Panc1 (cell line): ENCODE measurements at regions not wholly inside any gene's neighbourhood (a gene's known extent, or its start where the extent isn't known, plus 50 kb on each side); places are given as distances from the start of the nearest gene placed in this dataset.

Source experiments
- ATAC-seq: fragments of 200-7000 bp; cut with Tn5 transposase; 2 replicates; pipeline ENCODE4 v1.9.1; 2020; ENCODE audit warnings: mild to moderate bottlenecking, moderate library complexity
- BruUV-seq: library from RNA; stranded (reverse); fragments of 400-500 nt; replicated peaks from 2 replicates; lab custom pipeline; 2021; lab: Mats Ljungman, UMichigan
- CTCF ChIA-PET: fragments of 300-600 bp; sonication (Branson Sonifier 250); formaldehyde crosslinking; loops from one replicate; lab custom pipeline; 2022; ENCODE audit warnings: antibody characterized with exemption; lab: Charles Lee
- POLR2A ChIA-PET: fragments of 300-600 bp; sonication (Branson Sonifier 250); formaldehyde crosslinking; loops from one replicate; lab custom pipeline; 2022; ENCODE audit warnings: antibody characterized with exemption; lab: Charles Lee
- DNase-seq: peaks from one replicate; pipeline ENCODE4 v3.0.0-alpha.2; 2010; ENCODE audit warnings: low read depth, low spot score
- H3K27ac ChIP-seq: 2 replicates; pipeline ENCODE4 v1.5.1; 2011; ENCODE audit warnings: mild to moderate bottlenecking, low read length, inconsistent platforms
- H3K27me3 ChIP-seq: fragments of 200-500 bp; sonication (Bioruptor generic); 2 replicates; pipeline ENCODE4 v1.6.0; 2014; ENCODE audit warnings: low read length, inconsistent platforms; ENCODE audit not compliant: control insufficient read depth, insufficient read depth
- H3K36me3 ChIP-seq: fragments of 200-500 bp; sonication (Bioruptor generic); 2 replicates; pipeline ENCODE4 v1.5.1; 2014; ENCODE audit warnings: inconsistent platforms, mild to moderate bottlenecking, low read length, moderate library complexity; ENCODE audit not compliant: control insufficient read depth, insufficient read depth
- H3K4me1 ChIP-seq: 2 replicates; pipeline ENCODE4 v1.5.1; 2011; ENCODE audit warnings: inconsistent platforms, mild to moderate bottlenecking, low read length, moderate library complexity; ENCODE audit not compliant: control insufficient read depth, insufficient read depth
- H3K4me3 ChIP-seq, 2 experiments: 2 replicates each; pipeline ENCODE4 v1.5.1; 2011 to 2012; ENCODE audit warnings: low read depth in 2 of 2, low read length in 2 of 2, mild to moderate bottlenecking in 2 of 2, inconsistent platforms in 1 of 2, moderate library complexity in 1 of 2
- H3K9me3 ChIP-seq: fragments of 200-500 bp; sonication (Bioruptor generic); 2 replicates; pipeline ENCODE4 v1.5.1; 2014; ENCODE audit warnings: low read depth, mild to moderate bottlenecking, inconsistent platforms, low read length, moderate library complexity; ENCODE audit not compliant: control insufficient read depth, insufficient read depth
- CTCF ChIP-seq: fragments of 450-650 bp; IDR thresholded peaks from 2 replicates; pipeline ENCODE4 v1.5.1; 2017; ENCODE audit warnings: mild to moderate bottlenecking
- POLR2AphosphoS5 ChIP-seq: IDR thresholded peaks from 2 replicates; pipeline ENCODE4 v1.6.1; 2012; ENCODE audit warnings: mild to moderate bottlenecking, low read depth, low read length, moderate library complexity
- REST ChIP-seq, 2 experiments: IDR thresholded peaks; 2 replicates each; pipeline ENCODE4 v1.6.1; 2011 to 2012; ENCODE audit warnings: low read depth in 2 of 2, control low read depth in 1 of 2, low read length in 1 of 2, mild to moderate bottlenecking in 1 of 2, moderate library complexity in 1 of 2; ENCODE audit not compliant: insufficient read depth in 1 of 2
- SIN3A ChIP-seq: IDR thresholded peaks from 2 replicates; pipeline ENCODE4 v1.6.1; 2012; ENCODE audit warnings: low read depth, mild to moderate bottlenecking, low read length, moderate library complexity, borderline replicate concordance; ENCODE audit not compliant: insufficient read depth
- TCF7L2 ChIP-seq: IDR thresholded peaks from 2 replicates; pipeline ENCODE4 v1.6.1; 2011; ENCODE audit warnings: mild to moderate bottlenecking, low read depth, low read length, inconsistent platforms
- in situ Hi-C: cut with HindIII; loops from 2 replicates; pipeline ENCODE4 v1.10.0; 2016; ENCODE audit warnings: low sequenced_read_pairs, low pct_unique_long_range_greater_than_20kb
- intact Hi-C: fragments of 100-400 bp; cut with micrococcal nuclease; formaldehyde crosslinking; loops from one replicate; pipeline ENCODE4 v1.10.0; 2022; ENCODE audit not compliant: unreplicated experiment

- no TSS peak for BruUV-seq
- no peaks in the 10 kb centered on the region for H3K36me3 ChIP-seq
- ChIA-PET CTCF (interaction anchor here (0.6 kb wide), 1 partner anchor 372 kb away, joined by 11 read pairs; no protein-coding TSS in a partner anchor), POLR2A (no interaction called here)
- no peak overlapping the region for H3K27ac ChIP-seq
- intact Hi-C loops = no loop called here
- ATAC-seq (no peak), DNase-seq (no peak)
- TF ChIP-seq SIN3A (no peak), TCF7L2 (no peak), POLR2AphosphoS5 (no peak), REST (IDR thresholded peaks at IDR 0.05; ENCODE audit: insufficient read depth in 1 of 2, low read depth in 2 of 2, low read length in 1 of 2) (no peak), CTCF (no peak)
- 0 out of 2 replicates have a peak, but pooled peaks cover 2% of the 10 kb centered on the region for H3K27me3 ChIP-seq
- no peaks in the 10 kb centered on the region for H3K9me3 ChIP-seq
- H3K4me3 ChIP-seq = no peak overlapping the region
- no peaks in the 10 kb centered on the region for H3K4me1 ChIP-seq
- in situ Hi-C loops = no loop called here
Observed at GRCh38 chr13:29693275-29693945, 97.9 kb upstream of the SLC7A1 start.

DNA sequence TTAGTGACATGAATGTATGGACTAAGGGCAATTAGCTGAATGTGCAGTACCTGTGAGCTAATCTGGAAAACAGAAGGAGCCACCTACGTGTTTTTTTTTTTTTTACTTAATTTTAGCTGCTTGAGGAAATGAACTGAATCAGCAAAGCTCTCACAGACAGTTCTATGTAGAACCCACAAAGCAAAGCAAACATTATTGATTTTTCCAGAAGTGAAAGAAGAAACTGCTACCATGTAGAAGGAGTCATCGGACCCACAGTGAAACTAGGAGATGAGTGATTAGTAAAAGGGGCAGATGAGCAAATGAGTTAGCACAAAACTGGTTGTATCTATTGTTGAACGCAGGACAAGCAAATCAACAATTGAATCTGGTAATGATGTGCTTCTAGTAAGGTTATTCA lies 94.1 kb upstream of the SLC7A1 start:
- TF ChIP-seq POLR2AphosphoS5 = no peak
- 0 out of 2 replicates have a peak, but pooled peaks cover 2% of the 10 kb centered on the region for H3K27me3 ChIP-seq
- no peaks in the 10 kb centered on the region for H3K36me3 ChIP-seq
- POLR2A ChIA-PET = no interaction called here
- DNase-seq (no peak), ATAC-seq (no peak)
- CTCF ChIA-PET = no interaction called here
- no peaks in the 10 kb centered on the region for H3K4me1 ChIP-seq
- BruUV-seq = no TSS peak
- in situ Hi-C loops = no loop called here
- H3K27ac ChIP-seq = no peak overlapping the region
- intact Hi-C loops = no loop called here
- H3K9me3 ChIP-seq = no peaks in the 10 kb centered on the region
- no peak overlapping the region for H3K4me3 ChIP-seq

- DNase-seq = no peak
Observed at GRCh38 chr13:29688193-29688592, 92.7 kb upstream of the SLC7A1 start.

More at GRCh38 chr13:29688193-29688592, 92.7 kb upstream of the SLC7A1 start:
- POLR2A ChIA-PET = no interaction called here
- H3K27me3 ChIP-seq = 0 out of 2 replicates have a peak, but pooled peaks cover 2% of the 10 kb centered on the region
- H3K4me1 ChIP-seq = no peaks in the 10 kb centered on the region
- in situ Hi-C loops (no loop called here), intact Hi-C loops (no loop called here)
- no peak for ATAC-seq
- no peak overlapping the region for H3K4me3 ChIP-seq
- CTCF ChIA-PET = no interaction called here
- no peak for TF ChIP-seq REST (IDR thresholded peaks at IDR 0.05; ENCODE audit: insufficient read depth in 1 of 2, low read depth in 2 of 2, low read length in 1 of 2)
- no peak for TF ChIP-seq CTCF
- no peak for TF ChIP-seq SIN3A
- TF ChIP-seq TCF7L2 = no peak
- no peak for TF ChIP-seq POLR2AphosphoS5
- H3K27ac ChIP-seq = no peak overlapping the region
- no TSS peak for BruUV-seq
- no peaks in the 10 kb centered on the region for H3K36me3 ChIP-seq
- H3K9me3 ChIP-seq = no peaks in the 10 kb centered on the region
